HCT116 (cell line): ENCODE measurements at regions not wholly inside any gene's neighbourhood (a gene's known extent, or its start where the extent isn't known, plus 50 kb on each side); places are given as distances from the start of the nearest gene placed in this dataset.

Source experiments
- ATAC-seq: fragments of 200-7000 bp; cut with Tn5 transposase; 2 replicates; pipeline ENCODE4 v1.9.1; 2020; ENCODE audit warnings: mild to moderate bottlenecking, moderate library complexity
- BruUV-seq: library from RNA; stranded (reverse); fragments of 400-500 nt; replicated peaks from 2 replicates; lab custom pipeline; 2021; lab: Mats Ljungman, UMichigan
- CTCF ChIA-PET: fragments of 300-600 bp; sonication (Branson Sonifier 250); formaldehyde crosslinking; loops from one replicate; lab custom pipeline; 2021; ENCODE audit warnings: antibody characterized with exemption; lab: Charles Lee
- POLR2A ChIA-PET: fragments of 300-600, 350-600 bp; sonication (Branson Sonifier 250); formaldehyde crosslinking; loops from one replicate; lab custom pipeline; 2021; ENCODE audit warnings: antibody characterized with exemption; lab: Charles Lee
- RAD21 ChIA-PET, 2 experiments: fragments of 300-600 bp; sonication (Branson Sonifier 250); formaldehyde crosslinking; loops; one replicate each; lab custom pipeline; 2023; ENCODE audit warnings: low total read pairs in 2 of 2; ENCODE audit not compliant: uncharacterized antibody in 2 of 2, unreplicated experiment in 2 of 2, low non-redundant PET in 1 of 2; lab: Charles Lee
- DNase-seq: peaks from one replicate; pipeline ENCODE4 v3.0.0-alpha.2; 2010; ENCODE audit warnings: low read depth, low spot score
- H2AFZ ChIP-seq: fragments of 200-600 bp; shearing (Covaris generic), sonication (generic); 2 replicates; pipeline ENCODE4 v1.6.1; 2017; ENCODE audit warnings: low read depth, mixed run types, mixed read lengths, antibody characterized with exemption, low read length; ENCODE audit not compliant: poor library complexity, severe bottlenecking
- H3K27ac ChIP-seq: 2 replicates; pipeline ENCODE4 v1.5.1; 2012; ENCODE audit warnings: low read depth, low read length
- H3K27me3 ChIP-seq: fragments of 200-600 bp; sonication (generic); 2 replicates; pipeline ENCODE4 v1.6.1; 2016; ENCODE audit warnings: mixed run types, low read length, mixed read lengths; ENCODE audit not compliant: insufficient read depth
- H3K36me3 ChIP-seq, 2 experiments: fragments of 200-500 bp in 1 of 2; fragments of 200-600 bp in 1 of 2; sonication (Bioruptor generic) in 1 of 2; sonication (generic) in 1 of 2; 2 replicates each; pipeline versions ENCODE4 v1.5.1 to v1.6.1; 2014 to 2016; ENCODE audit warnings: low read length in 2 of 2, inconsistent platforms in 1 of 2, mixed read lengths in 1 of 2, mixed run types in 1 of 2; ENCODE audit not compliant: insufficient read depth in 2 of 2, control insufficient read depth in 1 of 2
- H3K4me1 ChIP-seq, 2 experiments: fragments of 200-600 bp in 1 of 2; sonication (generic) in 1 of 2; 2 replicates each; pipeline versions ENCODE4 v1.5.1 to v1.6.1; 2012 to 2017; ENCODE audit warnings: low read length in 2 of 2, inconsistent platforms in 1 of 2, mild to moderate bottlenecking in 1 of 2, mixed read lengths in 1 of 2, mixed run types in 1 of 2, moderate library complexity in 1 of 2; ENCODE audit not compliant: insufficient read depth in 2 of 2, control insufficient read depth in 1 of 2
- H3K4me2 ChIP-seq: fragments of 200-600 bp; sonication (generic); 2 replicates; pipeline ENCODE4 v1.6.1; 2017; ENCODE audit warnings: mixed run types, low read length, mixed read lengths
- H3K4me3 ChIP-seq, 2 experiments: fragments of 200-600 bp in 1 of 2; sonication (generic) in 1 of 2; replicated peaks in 1 of 2; 2 replicates each; pipeline ENCODE4 v1.5.1; 2011 to 2016; ENCODE audit warnings: low read length in 2 of 2, control low read depth in 1 of 2, low read depth in 1 of 2, mild to moderate bottlenecking in 1 of 2, mixed read lengths in 1 of 2, mixed run types in 1 of 2
- H3K79me2 ChIP-seq: fragments of 200-600 bp; sonication (generic); 2 replicates; pipeline ENCODE4 v1.6.1; 2017; ENCODE audit warnings: mild to moderate bottlenecking, mixed run types, low read length, moderate library complexity, mixed read lengths; ENCODE audit not compliant: insufficient read depth
- H3K9ac ChIP-seq: fragments of 200-600 bp; sonication (generic); 2 replicates; pipeline ENCODE4 v1.6.1; 2016; ENCODE audit warnings: low read length, mixed read lengths
- H3K9me2 ChIP-seq: fragments of 200-600 bp; sonication (generic), shearing (Covaris generic); 2 replicates; pipeline ENCODE4 v1.6.1; 2017; ENCODE audit warnings: mixed run types, mild to moderate bottlenecking, moderate library complexity; ENCODE audit not compliant: insufficient read depth
- H3K9me3 ChIP-seq, 2 experiments: fragments of 200-500 bp in 1 of 2; fragments of 200-600 bp in 1 of 2; sonication (Bioruptor generic) in 1 of 2; sonication (generic) in 1 of 2; 2 replicates each; pipeline ENCODE4 v1.6.1; 2014 to 2017; ENCODE audit warnings: low read length in 2 of 2, mixed read lengths in 2 of 2, inconsistent platforms in 1 of 2, low read depth in 1 of 2, mild to moderate bottlenecking in 1 of 2, mixed run types in 1 of 2, moderate library complexity in 1 of 2; ENCODE audit not compliant: control insufficient read depth in 1 of 2, insufficient read depth in 1 of 2
- H4K20me1 ChIP-seq: fragments of 200-600 bp; sonication (generic), shearing (Covaris generic); 2 replicates; pipeline ENCODE4 v1.6.1; 2017; ENCODE audit warnings: mixed run types, mild to moderate bottlenecking, moderate library complexity; ENCODE audit not compliant: insufficient read depth
- ATF3 ChIP-seq: IDR thresholded peaks from 2 replicates; pipeline ENCODE4 v1.6.1; 2012
- CBX3 ChIP-seq: IDR thresholded peaks from 2 replicates; pipeline ENCODE4 v1.6.1; 2012; ENCODE audit warnings: low read depth
- CEBPB ChIP-seq: IDR thresholded peaks from 2 replicates; pipeline ENCODE4 v1.6.1; 2012; ENCODE audit warnings: low read depth
- CTCF ChIP-seq, 3 experiments: fragments of 200-600 bp in 1 of 3; sonication (generic) in 1 of 3; IDR thresholded peaks in 2 of 3; conservative IDR thresholded peaks in 1 of 3; 2 replicates each; pipeline ENCODE4 v1.5.1; 2012 to 2017; ENCODE audit warnings: low read depth in 2 of 3, low read length in 2 of 3, antibody characterized with exemption in 1 of 3, borderline replicate concordance in 1 of 3, control low read depth in 1 of 3, mild to moderate bottlenecking in 1 of 3, mixed read lengths in 1 of 3, mixed run types in 1 of 3, moderate library complexity in 1 of 3; ENCODE audit not compliant: insufficient read depth in 1 of 3
- EGR1 ChIP-seq: IDR thresholded peaks from 2 replicates; pipeline ENCODE4 v1.6.1; 2012; ENCODE audit warnings: low read depth
- ELF1 ChIP-seq: IDR thresholded peaks from 2 replicates; pipeline ENCODE4 v1.6.1; 2012; ENCODE audit warnings: low read depth, borderline replicate concordance
- EZH2phosphoT487 ChIP-seq: fragments of 200-600 bp; IDR thresholded peaks from 2 replicates; pipeline ENCODE4 v1.6.1; 2018; ENCODE audit warnings: antibody characterized with exemption, borderline replicate concordance
- FOSL1 ChIP-seq: IDR thresholded peaks from 2 replicates; pipeline ENCODE4 v1.6.1; 2012; ENCODE audit warnings: low read depth
- JUND ChIP-seq: IDR thresholded peaks from 2 replicates; pipeline ENCODE4 v1.6.1; 2012
- MAX ChIP-seq: IDR thresholded peaks from 2 replicates; pipeline ENCODE4 v1.6.1; 2012
- POLR2A ChIP-seq: IDR thresholded peaks from 2 replicates; pipeline ENCODE4 v1.7.0; 2011; ENCODE audit warnings: borderline replicate concordance; ENCODE audit not compliant: insufficient read depth, insufficient read length; ENCODE audit errors: extremely low read depth
- POLR2AphosphoS5 ChIP-seq: IDR thresholded peaks from 2 replicates; pipeline ENCODE4 v1.6.1; 2011; ENCODE audit warnings: mild to moderate bottlenecking, low read depth, low read length, moderate library complexity
- RAD21 ChIP-seq: IDR thresholded peaks from 2 replicates; pipeline ENCODE4 v1.6.1; 2012; ENCODE audit warnings: low read depth, mild to moderate bottlenecking
- SIN3A ChIP-seq: IDR thresholded peaks from 2 replicates; pipeline ENCODE4 v1.6.1; 2012; ENCODE audit warnings: low read depth
- TCF7L2 ChIP-seq: IDR thresholded peaks from 2 replicates; pipeline ENCODE4 v1.7.0; 2011; ENCODE audit warnings: borderline replicate concordance, inconsistent platforms; ENCODE audit not compliant: insufficient read depth, insufficient read length; ENCODE audit errors: extremely low read depth
- YY1 ChIP-seq: IDR thresholded peaks from 2 replicates; pipeline ENCODE4 v1.6.1; 2011; ENCODE audit warnings: low read length, low read depth, moderate library complexity, mild to moderate bottlenecking; ENCODE audit not compliant: insufficient replicate concordance; ENCODE audit errors: extremely low read depth
- ZBTB33 ChIP-seq: IDR thresholded peaks from 2 replicates; pipeline ENCODE4 v1.6.1; 2011; ENCODE audit warnings: mild to moderate bottlenecking, low read length, moderate library complexity; ENCODE audit not compliant: insufficient replicate concordance; ENCODE audit errors: extremely low read depth
- ZFX ChIP-seq: fragments of 450-650 bp; IDR thresholded peaks from 2 replicates; pipeline ENCODE4 v1.6.1; 2017
- ZNF274 ChIP-seq: fragments of 200-500 bp; sonication (Bioruptor generic); IDR thresholded peaks from 2 replicates; pipeline ENCODE4 v1.6.1; 2014; ENCODE audit warnings: mild to moderate bottlenecking, low read depth, low read length, inconsistent platforms
- intact Hi-C: fragments of 100-400 bp; cut with micrococcal nuclease; formaldehyde crosslinking; loops from 2 replicates; pipeline ENCODE4 v1.10.0; 2022

GRCh38 chr20:61049684-61050083 lies 202.4 kb upstream of the CDH4 start:
- CTCF ChIA-PET = no interaction called here
- no peak overlapping the region for H2AFZ ChIP-seq
- TF ChIP-seq RAD21 = no peak
- no peak for TF ChIP-seq CTCF (IDR thresholded peaks at IDR 0.05 in 2 of 3, conservative IDR thresholded peaks at IDR 0.05 in 1 of 3; ENCODE audit: borderline replicate concordance in 1 of 3, insufficient read depth in 1 of 3, low read depth in 2 of 3, low read length in 2 of 3)
- TF ChIP-seq ZNF274 = no peak
- TF ChIP-seq SIN3A = no peak
- no peak for TF ChIP-seq FOSL1
- TF ChIP-seq EZH2phosphoT487 = no peak
- TF ChIP-seq CBX3 = no peak
- TF ChIP-seq YY1 = no peak
- TF ChIP-seq MAX = no peak
- no peak for TF ChIP-seq TCF7L2
- no peak for TF ChIP-seq POLR2AphosphoS5
- no peak for TF ChIP-seq EGR1
- TF ChIP-seq ZFX = no peak
- no peak for TF ChIP-seq POLR2A
- TF ChIP-seq ELF1 = no peak
- TF ChIP-seq JUND = no peak
- no peak for TF ChIP-seq ZBTB33
- no peak for TF ChIP-seq ATF3
- no peak for TF ChIP-seq CEBPB
- TF ChIP-seq, all 23 proteins: peak for 0
- no peaks in the 10 kb centered on the region for H3K4me1 ChIP-seq
- no peak overlapping the region for H3K4me3 ChIP-seq
- H3K27me3 ChIP-seq = no peaks in the 10 kb centered on the region
- BruUV-seq = no TSS peak
- no peaks in the 10 kb centered on the region for H3K36me3 ChIP-seq
- no peaks in the 10 kb centered on the region for H3K9me2 ChIP-seq
- H3K27ac ChIP-seq = no peak overlapping the region
- ATAC-seq = no peak
- DNase-seq = no peak
- no peak overlapping the region for H3K9ac ChIP-seq
- H3K4me2 ChIP-seq = no peak overlapping the region
- H4K20me1 ChIP-seq = no peaks in the 10 kb centered on the region
- intact Hi-C loops = no loop called here
- RAD21 ChIA-PET = no interaction called here
- POLR2A ChIA-PET = no interaction called here
- H3K79me2 ChIP-seq = no peaks in the 10 kb centered on the region
- peaks cover 6 to 37% of the 10 kb centered on the region in 2 experiments; a peak in 2 of 4 replicates for H3K9me3 ChIP-seq
